ENCODE measurements at regions not wholly inside any gene's neighbourhood (a gene's known extent, or its start where the extent isn't known, plus 50 kb on each side); places are given as distances from the start of the nearest gene placed in this dataset.

DNA sequence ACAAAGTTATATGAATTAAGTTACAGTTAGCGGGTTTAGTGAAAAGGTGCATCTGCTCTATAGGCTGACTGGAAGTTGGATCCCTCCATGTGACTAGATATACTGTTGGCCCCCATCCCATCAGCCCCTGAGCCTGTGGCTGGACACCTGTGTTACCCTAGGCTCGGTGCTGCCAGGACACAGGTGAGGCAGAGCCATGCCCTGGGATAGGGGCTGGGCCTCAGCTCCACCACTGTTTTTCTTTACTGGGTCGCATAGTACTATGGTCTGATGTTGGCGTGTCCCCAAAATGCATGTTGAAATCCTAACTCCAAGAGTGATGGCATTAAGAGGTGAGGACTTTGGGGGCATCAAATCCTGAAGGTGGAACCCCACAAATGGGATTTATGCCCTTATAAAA is 638.6 kb upstream of the ID2 start:
- no peaks in the 10 kb centered on the region for H3K4me1 Mint-ChIP-seq
- no peak for DNase-seq
- H3K27me3 ChIP-seq (ENCODE audit: control insufficient read depth, insufficient read depth, low read length, poor library complexity, severe bottlenecking), result no peaks in the 10 kb centered on the region
- no peak overlapping the region for H3K4me3 Mint-ChIP-seq
- no peaks in the 10 kb centered on the region for H3K36me3 ChIP-seq (ENCODE audit: control insufficient read depth, insufficient read depth, low read length)
- no peak overlapping the region for H3K27ac Mint-ChIP-seq
- no peaks in the 10 kb centered on the region for H3K36me3 Mint-ChIP-seq (ENCODE audit: low read depth)
- no peak overlapping the region for H3K4me3 ChIP-seq (ENCODE audit: low read length)
- no peak overlapping the region for H3K27ac ChIP-seq (ENCODE audit: low read depth, low read length)
- H3K9ac ChIP-seq (ENCODE audit: extremely low read depth, low read length, poor library complexity, severe bottlenecking), result no peak overlapping the region
- 94 to 100% methylated on average over 4 of the region's 4 CpGs for WGBS, 2 experiments (ENCODE audit: insufficient coverage in 1 of 2, insufficient read length in 1 of 2)
- peaks cover 3% of the 10 kb centered on the region for H3K9me3 Mint-ChIP-seq
- no peaks in the 10 kb centered on the region for H3K9me3 ChIP-seq (ENCODE audit: control insufficient read depth, low read length)
- no peak for TF ChIP-seq CTCF (conservative IDR thresholded peaks at IDR 0.05)
- no peaks in the 10 kb centered on the region for H3K4me1 ChIP-seq (ENCODE audit: control insufficient read depth, insufficient read depth, low read length)
- H3K27me3 Mint-ChIP-seq (ENCODE audit: insufficient read depth), result no peaks in the 10 kb centered on the region

DNA sequence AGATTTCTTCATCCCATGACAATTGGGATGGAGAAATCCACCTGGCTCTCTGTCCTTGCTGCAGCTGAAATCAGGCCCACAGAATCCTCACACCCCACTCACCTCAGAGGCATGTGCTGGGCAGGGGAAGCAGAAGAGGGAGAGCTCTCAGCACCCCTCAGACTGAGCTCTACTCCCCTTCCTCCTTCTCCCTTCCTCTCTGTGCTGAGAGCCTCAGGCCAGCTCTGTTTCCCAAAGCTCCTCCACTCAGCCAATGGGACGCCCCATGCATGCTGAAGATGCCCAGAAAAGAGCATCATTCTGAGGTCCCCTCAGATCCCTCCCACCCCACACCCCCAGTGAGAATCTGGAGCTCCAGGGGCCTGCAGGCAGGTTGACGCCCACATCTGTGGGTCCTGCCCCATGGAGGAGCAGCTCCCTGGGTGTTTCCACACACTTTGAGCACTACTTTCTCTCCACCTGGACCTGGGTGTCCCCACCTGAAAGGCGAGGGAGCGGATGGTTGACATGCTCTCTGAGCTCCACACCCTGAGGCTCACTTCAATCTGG is 637.7 kb upstream of the ID2 start:
- no peak overlapping the region for H3K9ac ChIP-seq (ENCODE audit: extremely low read depth, low read length, poor library complexity, severe bottlenecking)
- no peaks in the 10 kb centered on the region for H3K36me3 Mint-ChIP-seq (ENCODE audit: low read depth)
- H3K9me3 Mint-ChIP-seq, result peaks cover 3% of the 10 kb centered on the region
- H3K27me3 Mint-ChIP-seq (ENCODE audit: insufficient read depth), result no peaks in the 10 kb centered on the region
- no peaks in the 10 kb centered on the region for H3K36me3 ChIP-seq (ENCODE audit: control insufficient read depth, insufficient read depth, low read length)
- WGBS, 2 experiments (ENCODE audit: insufficient coverage in 1 of 2, insufficient read length in 1 of 2), result 83 to 93% methylated on average over 3 to 4 of the region's 4 CpGs
- H3K4me3 ChIP-seq (ENCODE audit: low read length), result no peak overlapping the region
- H3K27ac Mint-ChIP-seq, result no peak overlapping the region
- H3K27ac ChIP-seq (ENCODE audit: low read depth, low read length), result no peak overlapping the region
- H3K4me3 Mint-ChIP-seq, result no peak overlapping the region
- no peaks in the 10 kb centered on the region for H3K4me1 Mint-ChIP-seq
- H3K27me3 ChIP-seq (ENCODE audit: control insufficient read depth, insufficient read depth, low read length, poor library complexity, severe bottlenecking), result no peaks in the 10 kb centered on the region
- H3K9me3 ChIP-seq (ENCODE audit: control insufficient read depth, low read length), result no peaks in the 10 kb centered on the region
- DNase-seq, result no peak
- H3K4me1 ChIP-seq (ENCODE audit: control insufficient read depth, insufficient read depth, low read length), result no peaks in the 10 kb centered on the region
- no peak for TF ChIP-seq CTCF (conservative IDR thresholded peaks at IDR 0.05)

DNA sequence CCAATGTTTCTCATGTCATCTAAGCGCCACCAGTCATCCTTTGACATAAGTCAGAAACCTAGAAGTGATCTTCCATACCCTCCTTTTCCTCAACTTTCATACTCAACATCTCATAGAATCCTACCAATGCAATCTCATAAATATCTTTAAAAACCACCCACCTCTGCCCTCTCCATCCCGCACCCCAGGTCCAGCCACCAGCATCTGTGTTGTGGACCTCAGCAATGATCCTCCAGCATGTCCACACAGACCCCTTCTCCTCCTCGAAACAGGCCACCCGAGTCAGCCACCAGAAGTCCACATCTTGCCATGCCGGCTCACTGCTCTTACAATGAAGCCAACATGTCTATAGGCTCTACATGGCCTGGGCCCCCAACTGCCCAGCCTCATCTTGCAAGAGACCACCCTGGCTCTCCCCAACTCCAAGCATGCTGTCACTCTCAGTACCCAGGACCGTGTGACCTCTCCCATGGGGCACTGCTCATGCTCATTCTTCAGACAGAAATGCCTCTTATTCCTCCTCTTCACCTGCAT is 636.7 kb upstream of the ID2 start:
- Mint-ChIP-seq H3K4me3 (no peak overlapping the region), H3K27ac (no peak overlapping the region), H3K36me3 (ENCODE audit: low read depth) (no peaks in the 10 kb centered on the region), H3K9me3 (peaks cover 3% of the 10 kb centered on the region), H3K27me3 (ENCODE audit: insufficient read depth) (no peaks in the 10 kb centered on the region), H3K4me1 (no peaks in the 10 kb centered on the region)
- no peak for TF ChIP-seq CTCF (conservative IDR thresholded peaks at IDR 0.05)
- H3K9me3 ChIP-seq (ENCODE audit: control insufficient read depth, low read length), result no peaks in the 10 kb centered on the region
- no peak overlapping the region for H3K27ac ChIP-seq (ENCODE audit: low read depth, low read length)
- no peak overlapping the region for H3K4me3 ChIP-seq (ENCODE audit: low read length)
- H3K9ac ChIP-seq (ENCODE audit: extremely low read depth, low read length, poor library complexity, severe bottlenecking), result no peak overlapping the region
- no peak for DNase-seq
- H3K36me3 ChIP-seq (ENCODE audit: control insufficient read depth, insufficient read depth, low read length), result no peaks in the 10 kb centered on the region
- H3K4me1 ChIP-seq (ENCODE audit: control insufficient read depth, insufficient read depth, low read length), result no peaks in the 10 kb centered on the region
- no peaks in the 10 kb centered on the region for H3K27me3 ChIP-seq (ENCODE audit: control insufficient read depth, insufficient read depth, low read length, poor library complexity, severe bottlenecking)
- 85 to 93% methylated on average over 5 to 6 of the region's 6 CpGs for WGBS, 2 experiments (ENCODE audit: insufficient coverage in 1 of 2, insufficient read length in 1 of 2)

All from endodermal cell (in vitro differentiated cells).